ENCODE measurements at regions not wholly inside any gene's neighbourhood (a gene's known extent, or its start where the extent isn't known, plus 50 kb on each side); places are given as distances from the start of the nearest gene placed in this dataset.

GRCh38 chr20:40838509-40838908 lies 149.5 kb upstream of the MAFB start:
- peaks cover 5 to 10% of the 10 kb centered on the region in 2 donors for H3K9me3 ChIP-seq
- no peak for DNase-seq (ENCODE audit: low spot score in 2 of 2)
- H3K4me3 ChIP-seq, result no peak overlapping the region
- no peaks in the 10 kb centered on the region for H3K36me3 ChIP-seq
- H3K27ac ChIP-seq, result no peak overlapping the region
- TF ChIP-seq CTCF (IDR thresholded peaks at IDR 0.05) (no peak), POLR2AphosphoS5 (IDR thresholded peaks at IDR 0.05) (no peak), POLR2A (IDR thresholded peaks at IDR 0.05) (no peak)
- no peaks in the 10 kb centered on the region for H3K27me3 ChIP-seq
- intact Hi-C loops (cut with DNase I; ENCODE audit: low total_unique reads), result no loop called here
- no peaks in the 10 kb centered on the region for H3K4me1 ChIP-seq

DNA sequence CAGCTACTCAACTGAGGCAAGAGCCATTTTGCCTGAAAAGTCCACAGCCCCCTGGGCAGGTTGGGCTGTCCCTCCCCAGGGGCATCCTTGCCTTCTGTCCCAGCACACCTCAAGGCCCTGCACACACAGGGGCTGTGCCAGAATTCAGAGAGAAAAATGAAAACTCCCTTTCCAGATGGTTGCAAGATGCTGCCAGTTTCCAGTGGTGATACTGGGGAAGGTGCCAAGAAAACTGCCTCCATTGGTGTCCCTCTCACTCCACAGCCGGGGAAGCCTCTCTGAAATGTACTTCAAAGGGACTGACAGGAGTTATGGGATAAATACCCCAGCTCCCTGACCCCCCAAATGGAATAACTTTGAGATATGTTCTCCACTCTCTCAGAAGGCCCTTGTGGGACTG lies 154.2 kb upstream of the MAFB start:
- Histone ChIP-seq H3K36me3 (no peaks in the 10 kb centered on the region), H3K4me3 (no peak overlapping the region), H3K27ac (no peak overlapping the region), H3K9me3 (no peaks in the 10 kb centered on the region), H3K4me1 (no peaks in the 10 kb centered on the region), H3K27me3 (no peaks in the 10 kb centered on the region)
- intact Hi-C loops (cut with DNase I; ENCODE audit: low total_unique reads), result no loop called here
- TF ChIP-seq POLR2AphosphoS5 (IDR thresholded peaks at IDR 0.05) (no peak), CTCF (IDR thresholded peaks at IDR 0.05) (no peak), POLR2A (IDR thresholded peaks at IDR 0.05) (no peak)
- no peak for DNase-seq (ENCODE audit: low spot score in 2 of 2)

DNA sequence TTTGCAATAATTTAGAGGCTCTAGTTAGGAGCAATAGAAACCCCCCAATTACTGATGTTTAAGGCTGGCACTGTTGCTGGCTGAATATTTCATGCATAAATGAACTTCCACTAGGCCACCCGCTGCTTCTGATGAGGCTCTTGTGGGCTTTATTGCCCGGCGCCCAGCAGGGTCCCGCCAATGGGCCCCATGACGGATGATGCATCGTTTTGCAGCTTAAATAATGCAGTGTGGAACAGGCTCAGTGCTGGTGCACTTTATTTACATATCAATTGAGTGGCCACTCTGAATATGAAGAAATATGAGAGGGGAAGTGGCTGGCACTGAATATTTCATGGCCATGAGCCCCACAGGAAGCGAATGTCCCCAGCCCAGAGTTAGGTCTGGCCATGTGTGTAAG lies 155.3 kb upstream of the MAFB start:
- intact Hi-C loops (cut with DNase I; ENCODE audit: low total_unique reads), result no loop called here
- H3K27ac ChIP-seq, result no peak overlapping the region
- no peaks in the 10 kb centered on the region for H3K27me3 ChIP-seq
- H3K4me1 ChIP-seq, result no peaks in the 10 kb centered on the region
- no peak for DNase-seq (ENCODE audit: low spot score in 2 of 2)
- no peaks in the 10 kb centered on the region for H3K36me3 ChIP-seq
- H3K9me3 ChIP-seq, result no peaks in the 10 kb centered on the region
- no peak for TF ChIP-seq POLR2AphosphoS5 (IDR thresholded peaks at IDR 0.05)
- TF ChIP-seq CTCF (IDR thresholded peaks at IDR 0.05), result no peak
- no peak for TF ChIP-seq POLR2A (IDR thresholded peaks at IDR 0.05)
- no peak overlapping the region for H3K4me3 ChIP-seq

GRCh38 chr20:40848096-40848495 lies 159.1 kb upstream of the MAFB start:
- no peak for DNase-seq (ENCODE audit: low spot score in 2 of 2)
- H3K9me3 ChIP-seq, result no peaks in the 10 kb centered on the region
- no peaks in the 10 kb centered on the region for H3K27me3 ChIP-seq
- TF ChIP-seq CTCF (IDR thresholded peaks at IDR 0.05) (no peak), POLR2A (IDR thresholded peaks at IDR 0.05) (no peak), POLR2AphosphoS5 (IDR thresholded peaks at IDR 0.05) (no peak)
- no peak overlapping the region for H3K4me3 ChIP-seq
- no peak overlapping the region for H3K27ac ChIP-seq
- H3K36me3 ChIP-seq, result no peaks in the 10 kb centered on the region
- intact Hi-C loops (cut with DNase I; ENCODE audit: low total_unique reads), result loop anchor here (1.0 kb wide), 1 partner anchor 24 kb away; no protein-coding TSS in a partner anchor
- no peaks in the 10 kb centered on the region for H3K4me1 ChIP-seq

DNA sequence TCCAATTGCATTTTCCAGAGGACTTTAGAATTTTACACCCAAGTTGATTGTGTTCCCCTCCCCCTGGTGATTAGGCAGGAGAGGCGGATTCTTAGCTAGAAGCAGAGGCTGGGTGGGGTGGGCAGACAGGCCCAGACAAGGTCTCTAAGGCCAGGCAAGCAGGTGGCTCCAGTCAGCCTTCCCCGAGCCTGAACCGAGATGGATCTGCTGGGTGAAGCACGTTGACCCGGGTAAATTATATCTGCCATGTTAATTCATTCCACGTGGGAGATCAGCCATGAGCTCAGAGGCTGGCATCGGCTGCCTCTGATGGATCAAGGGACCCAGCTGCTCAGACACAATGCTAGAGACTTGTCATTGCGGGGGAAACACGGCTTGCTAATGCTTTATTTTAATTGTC lies 159.5 kb upstream of the MAFB start:
- no peaks in the 10 kb centered on the region for H3K9me3 ChIP-seq
- no peaks in the 10 kb centered on the region for H3K4me1 ChIP-seq
- no peaks in the 10 kb centered on the region for H3K27me3 ChIP-seq
- H3K36me3 ChIP-seq, result no peaks in the 10 kb centered on the region
- no peak overlapping the region for H3K4me3 ChIP-seq
- intact Hi-C loops (cut with DNase I; ENCODE audit: low total_unique reads), result loop anchor here (1.0 kb wide), 1 partner anchor 24 kb away; no protein-coding TSS in a partner anchor
- H3K27ac ChIP-seq, result no peak overlapping the region
- TF ChIP-seq POLR2AphosphoS5 (IDR thresholded peaks at IDR 0.05), result no peak
- no peak for TF ChIP-seq CTCF (IDR thresholded peaks at IDR 0.05)
- DNase-seq (ENCODE audit: low spot score in 2 of 2), result no peak

Measured in breast epithelium (tissue), 4 donors.